Cardiac muscle cell (in vitro differentiated cells and primary cell): ENCODE measurements at regions not wholly inside any gene's neighbourhood (a gene's known extent, or its start where the extent isn't known, plus 50 kb on each side); places are given as distances from the start of the nearest gene placed in this dataset.

Source experiments
- DNase-seq, 2 donors: peaks; one replicate each; pipeline versions ENCODE4 v3.0.0 to v3.0.0-alpha.2; 2010 to 2017; ENCODE audit warnings: low read depth in 1 of 2, low spot score in 1 of 2
- H3K27ac ChIP-seq: fragments of 200-600 bp; sonication (generic); 2 replicates; pipeline ENCODE4 v1.5.1; 2016
- H3K27me3 ChIP-seq: fragments of 200-600 bp; sonication (generic); 2 replicates; pipeline ENCODE4 v1.6.0; 2016; ENCODE audit warnings: control low read depth
- H3K36me3 ChIP-seq: fragments of 200-600 bp; sonication (generic); 2 replicates; pipeline ENCODE4 v1.5.1; 2016; ENCODE audit warnings: control low read depth
- H3K4me1 ChIP-seq: fragments of 200-600 bp; sonication (generic); 2 replicates; pipeline ENCODE4 v1.8.1; 2017; ENCODE audit warnings: low read depth, mild to moderate bottlenecking, mixed run types
- H3K4me3 ChIP-seq: fragments of 200-600 bp; sonication (generic); 2 replicates; pipeline ENCODE4 v1.5.1; 2016; ENCODE audit warnings: mild to moderate bottlenecking
- H3K9me3 ChIP-seq: fragments of 200-600 bp; sonication (generic); 2 replicates; pipeline ENCODE4 v1.5.1; 2017; ENCODE audit warnings: low read depth, mild to moderate bottlenecking, control low read depth
- CTCF ChIP-seq: IDR thresholded peaks from 2 replicates; pipeline ENCODE4 v1.5.1; 2012; ENCODE audit warnings: low read depth, mild to moderate bottlenecking, low read length

GRCh38 chr3:5489536-5489935 is 302.0 kb downstream of the EDEM1 start:
- no peak overlapping the region for H3K4me3 ChIP-seq
- H3K36me3 ChIP-seq = no peaks in the 10 kb centered on the region
- H3K4me1 ChIP-seq = no peaks in the 10 kb centered on the region
- no peaks in the 10 kb centered on the region for H3K27me3 ChIP-seq
- no peaks in the 10 kb centered on the region for H3K9me3 ChIP-seq
- no peak overlapping the region for H3K27ac ChIP-seq
- no peak for DNase-seq
- TF ChIP-seq CTCF = no peak

GRCh38 chr3:5494905-5495519 is 307.5 kb downstream of the EDEM1 start:
- H3K27ac ChIP-seq = no peak overlapping the region
- no peaks in the 10 kb centered on the region for H3K4me1 ChIP-seq
- H3K36me3 ChIP-seq = no peaks in the 10 kb centered on the region
- H3K4me3 ChIP-seq = no peak overlapping the region
- no peaks in the 10 kb centered on the region for H3K9me3 ChIP-seq
- DNase-seq = no peak
- TF ChIP-seq CTCF = no peak
- H3K27me3 ChIP-seq = no peaks in the 10 kb centered on the region

- TF ChIP-seq CTCF = no peak
- H3K4me1 ChIP-seq = no peaks in the 10 kb centered on the region
- H3K27me3 ChIP-seq = no peaks in the 10 kb centered on the region
- H3K36me3 ChIP-seq = no peaks in the 10 kb centered on the region
- H3K9me3 ChIP-seq = no peaks in the 10 kb centered on the region
- H3K4me3 ChIP-seq = no peak overlapping the region
- DNase-seq = no peak
- H3K27ac ChIP-seq = no peak overlapping the region
These were observed 310.0 kb downstream of the EDEM1 start for GRCh38 chr3:5497497-5497896.

- H3K9me3 ChIP-seq = no peaks in the 10 kb centered on the region
These were observed 311.5 kb downstream of the EDEM1 start for GRCh38 chr3:5498981-5499380.

GRCh38 chr3:5499404-5499803 is 311.9 kb downstream of the EDEM1 start:
- no peaks in the 10 kb centered on the region for H3K4me1 ChIP-seq
- no peak overlapping the region for H3K4me3 ChIP-seq
- no peaks in the 10 kb centered on the region for H3K27me3 ChIP-seq
- no peak for DNase-seq
- no peak for TF ChIP-seq CTCF
- H3K27ac ChIP-seq = no peak overlapping the region
- H3K9me3 ChIP-seq = no peaks in the 10 kb centered on the region
- H3K36me3 ChIP-seq = no peaks in the 10 kb centered on the region

More at GRCh38 chr3:5498981-5499380, 311.5 kb downstream of the EDEM1 start:
- no peak for DNase-seq
- Histone ChIP-seq H3K27me3 (no peaks in the 10 kb centered on the region), H3K4me3 (no peak overlapping the region), H3K36me3 (no peaks in the 10 kb centered on the region), H3K27ac (no peak overlapping the region), H3K4me1 (no peaks in the 10 kb centered on the region)
- TF ChIP-seq CTCF = no peak
